Stomach (tissue), 8 donors: ENCODE measurements at regions not wholly inside any gene's neighbourhood (a gene's known extent, or its start where the extent isn't known, plus 50 kb on each side); places are given as distances from the start of the nearest gene placed in this dataset.

Source experiments
- DNase-seq, 2 donors: peaks; one replicate each; pipeline versions ENCODE4 v3.0.0 to v3.0.0-alpha.2; 2013 to 2019
- H3K27ac ChIP-seq, 5 donors: fragments of 200-600 bp in 4 of 5; sonication (generic) in 4 of 5; one replicate each; pipeline ENCODE4 v1.5.1; 2013 to 2019; ENCODE audit warnings: mild to moderate bottlenecking in 1 of 5, moderate library complexity in 1 of 5
- H3K27me3 ChIP-seq, 3 donors: fragments of 200-600 bp; sonication (generic); one replicate each; pipeline ENCODE4 v1.5.1; 2017 to 2019; ENCODE audit warnings: mixed run types in 1 of 3
- H3K36me3 ChIP-seq, 4 donors: fragments of 200-600 bp; sonication (generic); 1 replicate in 3 of 4; 2 replicates in 1 of 4; pipeline ENCODE4 v1.5.1; 2016 to 2019
- H3K4me1 ChIP-seq, 4 donors: fragments of 200-600 bp; sonication (generic); one replicate each; pipeline ENCODE4 v1.5.1; 2016 to 2019
- H3K4me3 ChIP-seq, 4 donors: fragments of 200-600 bp; sonication (generic) in 3 of 4; one replicate each; pipeline ENCODE4 v1.5.1; 2016 to 2019; ENCODE audit warnings: mild to moderate bottlenecking in 1 of 4
- H3K9me3 ChIP-seq, 4 donors: fragments of 200-600 bp; sonication (generic); one replicate each; pipeline ENCODE4 v1.5.1; 2016 to 2019
- CTCF ChIP-seq, 7 experiments: fragments of 450-650 bp in 4 of 7; fragments of 200-600 bp in 3 of 7; sonication (generic) in 3 of 7; IDR thresholded peaks; one replicate each; pipeline ENCODE4 v1.5.1; 2016 to 2019; ENCODE audit warnings: antibody characterized with exemption in 7 of 7, control low read depth in 2 of 7, mild to moderate bottlenecking in 1 of 7
- EP300 ChIP-seq: sonication (generic); formaldehyde crosslinking; IDR thresholded peaks from one replicate; pipeline ENCODE4 v1.6.1; 2017; ENCODE audit warnings: antibody characterized with exemption
- POLR2A ChIP-seq, 4 donors: fragments of 450-650 bp; IDR thresholded peaks; one replicate each; pipeline ENCODE4 v1.6.1; 2016; ENCODE audit warnings: antibody characterized with exemption in 4 of 4, control low read depth in 2 of 4, mild to moderate bottlenecking in 1 of 4, moderate library complexity in 1 of 4
- POLR2AphosphoS5 ChIP-seq, 3 donors: sonication (generic); formaldehyde crosslinking; IDR thresholded peaks; one replicate each; pipeline ENCODE4 v1.6.1; 2016; ENCODE audit warnings: antibody characterized with exemption in 3 of 3
- WGBS, 5 donors: extraction: QIAGEN DNeasy Blood & Tissue Kit in 3 of 5; methylation state at CpG; one replicate each; pipeline versions ENCODE4 v1.1.5 to v1.1.7; 2013 to 2018; 5-methylcytosine and 5-hydroxymethylcytosine counted together
- intact Hi-C: fragments of 100-400 bp; cut with DNase I; formaldehyde crosslinking; loops from one replicate; pipeline ENCODE4 v1.15.1; 2023; ENCODE audit warnings: low total_unique reads
- donor health status: healthy with polysubstance abuse.
- donor health status: Bipolar disorder and iron deficiency.
- donor health status: healthy.

GRCh38 chr2:146868051-146868450 lies 976.8 kb upstream of the ACVR2A start:
- Histone ChIP-seq H3K27ac (no peak overlapping the region), H3K4me1 (no peaks in the 10 kb centered on the region), H3K4me3 (no peak overlapping the region), H3K9me3 (peaks cover 0 to 11% (median 2%) of the 10 kb centered on the region in 4 donors), H3K36me3 (no peaks in the 10 kb centered on the region), H3K27me3 (no peaks in the 10 kb centered on the region)
- DNase-seq: no peak
- no peak for TF ChIP-seq POLR2AphosphoS5 (IDR thresholded peaks at IDR 0.05)
- intact Hi-C loops: no loop called here

GRCh38 chr2:146867477-146867986 lies 977.3 kb upstream of the ACVR2A start:
- H3K9me3 ChIP-seq: peaks cover 0 to 11% (median 2%) of the 10 kb centered on the region in 4 donors
- TF ChIP-seq POLR2A (IDR thresholded peaks at IDR 0.05) (no peak), CTCF (IDR thresholded peaks at IDR 0.05) (no peak), POLR2AphosphoS5 (IDR thresholded peaks at IDR 0.05) (no peak), EP300 (no peak)
- intact Hi-C loops: no loop called here
- no peak overlapping the region for H3K4me3 ChIP-seq
- H3K27me3 ChIP-seq: no peaks in the 10 kb centered on the region
- no peak for DNase-seq
- H3K27ac ChIP-seq: no peak overlapping the region
- no peaks in the 10 kb centered on the region for H3K36me3 ChIP-seq
- H3K4me1 ChIP-seq: no peaks in the 10 kb centered on the region
- WGBS, 5 donors: 73 to 90% (median 81%) methylated on average over 5 of the region's 5 CpGs

GRCh38 chr2:146853741-146854444 lies 990.9 kb upstream of the ACVR2A start:
- Histone ChIP-seq H3K4me1 (no peaks in the 10 kb centered on the region), H3K4me3 (no peak overlapping the region), H3K27me3 (no peaks in the 10 kb centered on the region), H3K36me3 (no peaks in the 10 kb centered on the region), H3K9me3 (no peaks in the 10 kb centered on the region), H3K27ac (no peak overlapping the region)
- intact Hi-C loops: no loop called here
- DNase-seq: no peak
- WGBS, 5 donors: 57 to 68% (median 63%) methylated on average over 2 of the region's 2 CpGs
- no peak for TF ChIP-seq CTCF (IDR thresholded peaks at IDR 0.05)
- no peak for TF ChIP-seq POLR2A (IDR thresholded peaks at IDR 0.05)
- no peak for TF ChIP-seq EP300
- no peak for TF ChIP-seq POLR2AphosphoS5 (IDR thresholded peaks at IDR 0.05)

GRCh38 chr2:146852661-146853060 lies 992.2 kb upstream of the ACVR2A start:
- H3K27ac ChIP-seq: no peak overlapping the region
- DNase-seq: no peak
- WGBS, 5 donors: 62 to 85% (median 66%) methylated on average over 1 of the region's 1 CpG
- no peak overlapping the region for H3K4me3 ChIP-seq
- H3K36me3 ChIP-seq: no peaks in the 10 kb centered on the region
- TF ChIP-seq POLR2A (IDR thresholded peaks at IDR 0.05): no peak
- no peak for TF ChIP-seq POLR2AphosphoS5 (IDR thresholded peaks at IDR 0.05)
- TF ChIP-seq CTCF (IDR thresholded peaks at IDR 0.05): no peak
- TF ChIP-seq EP300: no peak
- no peaks in the 10 kb centered on the region for H3K27me3 ChIP-seq
- no peaks in the 10 kb centered on the region for H3K4me1 ChIP-seq
- intact Hi-C loops: no loop called here
- no peaks in the 10 kb centered on the region for H3K9me3 ChIP-seq

- no peaks in the 10 kb centered on the region for H3K9me3 ChIP-seq
- no peak overlapping the region for H3K27ac ChIP-seq
- H3K27me3 ChIP-seq: no peaks in the 10 kb centered on the region
- no peaks in the 10 kb centered on the region for H3K36me3 ChIP-seq
- H3K4me3 ChIP-seq: no peak overlapping the region
- no peaks in the 10 kb centered on the region for H3K4me1 ChIP-seq
- 88 to 95% (median 91%) methylated on average over 3 of the region's 3 CpGs for WGBS, 5 donors
- TF ChIP-seq EP300 (no peak), CTCF (IDR thresholded peaks at IDR 0.05) (no peak), POLR2A (IDR thresholded peaks at IDR 0.05) (no peak), POLR2AphosphoS5 (IDR thresholded peaks at IDR 0.05) (no peak)
- intact Hi-C loops: no loop called here
- no peak for DNase-seq
These were observed 994.1 kb upstream of the ACVR2A start for GRCh38 chr2:146850746-146851145.
